ENCODE measurements at regions not wholly inside any gene's neighbourhood (a gene's known extent, or its start where the extent isn't known, plus 50 kb on each side); places are given as distances from the start of the nearest gene placed in this dataset.

DNA sequence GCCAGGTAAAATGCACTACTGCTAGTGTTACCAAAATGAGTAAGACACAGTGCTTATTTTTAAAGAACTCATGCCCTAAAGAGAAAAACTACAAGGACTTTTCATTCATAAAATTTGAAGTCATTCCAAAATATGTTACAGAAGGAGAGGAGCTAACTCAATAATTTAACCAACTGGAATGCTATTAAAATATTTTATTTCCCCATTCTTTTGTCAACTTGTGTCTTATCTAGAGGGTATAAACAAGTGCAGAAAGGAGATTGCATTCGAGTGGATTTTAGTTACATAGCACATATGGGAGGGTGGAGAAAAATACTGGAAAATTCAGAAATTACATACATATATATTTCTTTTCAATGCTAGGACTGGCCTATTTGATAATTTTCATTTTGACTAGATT is 131.0 kb upstream of the IRS2 start:
- no peak for DNase-seq (ENCODE audit: low read depth)
- H3K4me3 ChIP-seq (ENCODE audit: low read depth, low read length), result no peak overlapping the region
- TF ChIP-seq CTCF (IDR thresholded peaks at IDR 0.05; ENCODE audit: control insufficient read depth, extremely low read depth, insufficient read depth), result no peak

- H3K4me3 ChIP-seq (ENCODE audit: low read depth, low read length), result no peak overlapping the region
- no peak for DNase-seq (ENCODE audit: low read depth)
- no peak for TF ChIP-seq CTCF (IDR thresholded peaks at IDR 0.05; ENCODE audit: control insufficient read depth, extremely low read depth, insufficient read depth)
These were observed 127.6 kb upstream of the IRS2 start for GRCh38 chr13:109913936-109914510.

- no peak for TF ChIP-seq CTCF (IDR thresholded peaks at IDR 0.05; ENCODE audit: control insufficient read depth, extremely low read depth, insufficient read depth)
- no peak for DNase-seq (ENCODE audit: low read depth)
- no peak overlapping the region for H3K4me3 ChIP-seq (ENCODE audit: low read depth, low read length)
These were observed 126.8 kb upstream of the IRS2 start for GRCh38 chr13:109913186-109913585.

DNA sequence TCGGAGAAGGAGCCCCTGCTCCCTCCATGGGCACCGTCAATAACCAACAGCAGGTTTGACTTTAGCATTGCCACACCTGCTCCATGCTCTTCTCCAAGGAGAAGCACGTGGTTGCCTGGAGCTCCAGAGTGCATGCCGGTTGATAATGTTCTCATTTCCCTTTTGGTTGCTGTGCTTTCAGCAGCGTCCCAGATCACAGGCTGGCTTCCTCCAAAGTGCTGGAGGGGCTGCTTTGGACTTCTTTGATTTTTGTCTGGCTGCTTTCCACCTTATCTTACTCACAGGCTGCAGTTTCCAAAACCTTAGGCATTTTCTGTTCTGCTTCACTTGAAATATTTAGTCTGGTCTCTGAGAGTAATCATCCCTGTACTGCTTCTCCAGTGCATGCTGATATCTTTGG is 123.8 kb upstream of the IRS2 start:
- DNase-seq (ENCODE audit: low read depth), result no peak

GRCh38 chr13:109906976-109907375 is 120.6 kb upstream of the IRS2 start:
- TF ChIP-seq CTCF (IDR thresholded peaks at IDR 0.05; ENCODE audit: control insufficient read depth, extremely low read depth, insufficient read depth), result no peak
- no peak overlapping the region for H3K4me3 ChIP-seq (ENCODE audit: low read depth, low read length)
- no peak for DNase-seq (ENCODE audit: low read depth)

More for the DNA sequence above, 123.8 kb upstream of the IRS2 start:
- no peak for TF ChIP-seq CTCF (IDR thresholded peaks at IDR 0.05; ENCODE audit: control insufficient read depth, extremely low read depth, insufficient read depth)
- H3K4me3 ChIP-seq (ENCODE audit: low read depth, low read length), result no peak overlapping the region

GRCh38 chr13:109904218-109904617 is 117.8 kb upstream of the IRS2 start:
- no peak for DNase-seq (ENCODE audit: low read depth)
- H3K4me3 ChIP-seq (ENCODE audit: low read depth, low read length), result no peak overlapping the region
- TF ChIP-seq CTCF (IDR thresholded peaks at IDR 0.05; ENCODE audit: control insufficient read depth, extremely low read depth, insufficient read depth), result no peak

- no peak overlapping the region for H3K4me3 ChIP-seq (ENCODE audit: low read depth, low read length)
- DNase-seq (ENCODE audit: low read depth), result no peak
- TF ChIP-seq CTCF (IDR thresholded peaks at IDR 0.05; ENCODE audit: control insufficient read depth, extremely low read depth, insufficient read depth), result no peak
These were observed 114.4 kb upstream of the IRS2 start for GRCh38 chr13:109900741-109901140.
